EH (cell line): ENCODE measurements at regions not wholly inside any gene's neighbourhood (a gene's known extent, or its start where the extent isn't known, plus 50 kb on each side); places are given as distances from the start of the nearest gene placed in this dataset.
"Not testable (repeated sequence)": the region's sequence is repeated elsewhere in the genome, so short reads cannot be mapped to it uniquely, and the experiment has no call there.

Experiments
- DNase-seq: peaks from one replicate; pipeline ENCODE4 v3.0.0-alpha.2; 2015; ENCODE audit warnings: low read depth

DNA sequence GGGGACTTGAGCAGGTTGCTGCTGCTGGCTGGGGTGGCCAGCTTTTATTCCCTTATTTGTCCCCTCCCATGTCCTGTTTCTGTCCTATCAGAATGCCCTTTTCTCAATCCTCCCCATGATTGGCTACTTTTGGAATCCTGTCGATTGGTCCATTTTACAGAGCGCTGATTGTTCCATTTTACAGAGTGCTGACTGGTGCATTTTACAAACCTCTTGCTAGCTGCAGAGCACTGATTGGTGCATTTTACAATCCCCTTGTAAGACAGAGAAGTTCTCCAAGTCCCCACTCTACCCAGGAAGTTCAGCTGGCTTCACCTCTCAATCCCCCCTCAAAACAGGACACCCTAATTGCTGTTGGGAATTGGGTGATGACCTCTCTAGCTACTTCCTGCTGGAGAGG, 608.0 kb downstream of the C12orf50 start:
- DNase-seq: not testable (repeated sequence)

DNA sequence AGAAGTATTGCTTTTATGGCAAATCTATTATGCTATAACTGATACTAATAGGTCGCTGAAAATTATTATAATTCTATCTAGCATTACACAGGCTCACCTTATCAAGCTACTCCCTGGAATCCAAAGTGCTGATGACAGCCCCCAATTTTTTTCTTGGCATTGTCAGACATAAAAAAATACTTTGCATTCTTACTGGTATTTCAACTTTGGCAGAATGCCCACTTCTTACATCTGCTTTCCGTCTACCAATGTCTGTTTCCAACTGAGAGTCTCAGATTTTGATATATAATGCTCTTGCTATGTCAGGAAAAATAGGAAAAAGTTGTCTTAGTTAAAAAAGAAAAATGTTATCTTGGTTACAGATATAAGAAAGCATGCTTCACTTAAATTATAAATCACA, 615.4 kb downstream of the C12orf50 start:
- no peak for DNase-seq

- DNase-seq: no peak
Observed at GRCh38 chr12:87406926-87407325, 622.3 kb downstream of the C12orf50 start.

DNA sequence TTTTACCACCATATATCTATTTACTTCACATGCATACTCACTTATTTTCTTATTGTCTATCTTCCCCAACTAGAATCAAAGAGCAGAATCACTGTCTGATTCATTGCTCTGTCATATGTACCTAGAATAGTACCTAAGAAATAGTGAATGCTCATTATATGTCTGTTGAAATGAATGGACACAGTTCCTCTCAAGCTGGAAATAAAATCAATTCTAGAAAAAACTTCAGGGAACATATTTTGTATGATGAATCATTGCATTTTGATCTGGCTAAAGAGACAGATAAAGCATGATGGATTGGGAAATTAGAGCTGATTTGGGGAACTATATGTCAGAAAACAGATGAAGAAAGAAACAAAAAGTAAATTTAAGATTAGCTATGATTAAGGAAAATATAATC, 623.3 kb downstream of the C12orf50 start:
- no peak for DNase-seq

DNA sequence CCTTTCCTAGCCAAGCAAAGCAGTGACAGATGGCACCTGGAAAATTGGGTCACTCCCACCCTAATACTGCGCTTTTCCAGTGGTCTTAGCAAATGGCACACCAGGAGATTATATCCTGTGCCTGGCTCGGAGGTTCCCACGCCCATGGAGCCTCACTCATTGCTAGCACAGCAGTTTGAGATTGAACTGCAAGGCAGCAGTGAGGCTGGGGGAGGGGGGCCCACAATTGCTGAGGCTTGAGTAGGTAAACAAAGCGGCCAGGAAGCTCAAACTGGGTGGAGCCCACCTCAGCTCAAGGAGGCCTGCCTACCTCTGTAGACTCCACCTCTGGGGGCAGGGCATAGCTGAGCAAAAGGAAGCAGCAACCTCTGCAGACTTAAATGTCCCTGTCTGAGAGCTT, 635.0 kb downstream of the C12orf50 start:
- DNase-seq: not testable (repeated sequence)

GRCh38 chr12:87388376-87388775, 640.8 kb downstream of the C12orf50 start:
- no peak for DNase-seq

DNA sequence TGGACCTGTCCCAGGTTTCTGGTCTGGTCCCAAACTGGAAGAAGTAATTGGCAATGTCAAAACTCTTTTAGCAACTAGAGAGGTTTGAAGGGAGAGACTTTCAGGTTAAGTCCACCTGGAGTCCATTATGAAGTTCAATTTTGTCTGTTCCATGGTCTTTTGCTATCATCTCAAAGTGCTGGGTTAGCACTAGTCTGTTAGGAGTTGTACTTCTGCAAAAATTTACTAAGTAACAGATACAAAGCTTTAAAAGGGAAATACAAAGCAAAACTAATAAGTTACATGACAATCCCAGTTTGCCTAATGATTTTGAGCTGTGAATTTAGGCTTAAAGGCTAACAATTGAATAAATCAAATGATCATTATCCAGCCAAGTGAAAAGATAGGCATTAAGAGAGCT, 643.9 kb downstream of the C12orf50 start:
- no peak for DNase-seq

DNA sequence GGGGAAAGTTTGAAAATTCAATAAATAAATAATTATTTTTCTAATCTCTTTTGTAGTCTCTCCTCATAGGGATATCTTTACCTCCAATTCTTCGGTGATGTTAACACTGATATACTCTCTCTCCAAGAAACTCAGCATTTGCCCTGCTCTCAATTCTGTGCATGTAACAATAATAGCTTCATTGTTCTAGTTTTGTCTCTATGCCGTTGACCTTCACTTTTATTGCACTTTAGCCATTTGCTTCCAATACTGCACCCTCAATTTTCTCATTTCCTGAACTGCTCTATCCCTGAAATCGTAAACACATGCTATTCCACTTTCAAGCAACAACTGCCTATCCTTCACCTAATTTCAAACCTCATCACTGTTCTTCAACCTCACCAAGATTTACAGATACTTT, 645.0 kb downstream of the C12orf50 start:
- DNase-seq: no peak

DNA sequence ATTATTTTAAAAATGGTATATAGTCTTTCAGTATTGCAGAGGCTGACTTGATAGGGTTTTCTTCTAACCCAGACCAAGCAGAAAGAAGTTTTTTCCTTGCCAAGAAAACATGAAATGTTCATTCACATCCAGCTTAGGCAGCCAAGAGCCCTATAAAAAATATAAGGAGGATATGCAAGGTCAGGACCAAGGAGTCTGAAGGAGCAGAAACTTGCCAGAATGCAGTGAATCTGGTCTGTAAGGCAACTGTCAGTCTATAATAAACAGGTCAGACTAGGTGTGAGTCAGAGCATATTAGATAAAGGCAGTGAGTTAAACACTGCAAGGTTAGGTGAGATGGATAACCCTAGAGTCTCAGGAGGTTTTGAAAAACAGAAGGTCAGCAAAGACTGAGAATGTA, 645.5 kb downstream of the C12orf50 start:
- DNase-seq: no peak

DNA sequence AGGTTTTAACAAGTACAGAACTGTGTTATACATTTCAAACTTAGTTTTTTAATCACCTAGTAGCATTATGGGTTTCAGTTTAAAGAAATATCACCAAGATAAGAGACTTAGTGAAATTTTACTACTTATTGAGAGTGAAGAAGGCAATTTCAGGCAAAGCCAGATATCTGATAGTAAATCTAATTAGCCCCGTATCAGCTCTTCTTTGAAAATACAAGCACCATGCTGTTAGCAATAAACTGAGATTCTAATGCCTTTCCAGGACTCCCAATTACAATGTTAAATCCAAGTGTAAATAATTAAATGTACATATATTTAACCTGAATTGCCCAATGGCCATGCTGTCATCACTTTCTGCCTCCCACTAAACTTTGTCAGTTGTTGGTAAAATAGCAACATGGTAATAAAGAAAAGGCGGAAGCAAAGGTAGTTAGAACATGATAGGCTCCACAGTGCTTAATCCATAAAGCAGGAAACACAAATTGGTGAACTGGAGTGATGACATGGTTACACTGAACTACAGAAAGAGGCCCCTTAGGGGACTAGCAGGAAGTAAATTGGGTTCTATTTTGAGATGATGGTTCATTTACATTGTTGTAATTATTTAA, 646.1 kb downstream of the C12orf50 start:
- no peak for DNase-seq

DNA sequence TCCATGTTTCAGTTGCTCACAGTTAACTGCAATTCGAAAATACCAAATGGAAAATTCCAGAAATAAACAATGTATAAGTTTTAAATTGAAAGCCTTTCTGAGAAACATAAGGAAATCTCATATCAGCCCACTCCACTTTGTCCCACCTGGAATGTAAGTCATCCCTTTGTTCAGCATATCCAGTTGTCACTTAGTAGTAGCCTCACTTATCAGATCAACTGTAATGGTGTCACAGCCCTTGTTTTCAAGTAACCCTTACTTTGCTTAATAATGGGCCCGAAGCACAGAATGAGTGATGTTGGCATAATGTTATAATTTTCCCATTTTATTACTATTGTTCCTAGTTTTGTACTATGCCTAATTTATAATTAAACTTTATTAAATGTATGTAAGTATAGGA, 646.8 kb downstream of the C12orf50 start:
- no peak for DNase-seq

DNA sequence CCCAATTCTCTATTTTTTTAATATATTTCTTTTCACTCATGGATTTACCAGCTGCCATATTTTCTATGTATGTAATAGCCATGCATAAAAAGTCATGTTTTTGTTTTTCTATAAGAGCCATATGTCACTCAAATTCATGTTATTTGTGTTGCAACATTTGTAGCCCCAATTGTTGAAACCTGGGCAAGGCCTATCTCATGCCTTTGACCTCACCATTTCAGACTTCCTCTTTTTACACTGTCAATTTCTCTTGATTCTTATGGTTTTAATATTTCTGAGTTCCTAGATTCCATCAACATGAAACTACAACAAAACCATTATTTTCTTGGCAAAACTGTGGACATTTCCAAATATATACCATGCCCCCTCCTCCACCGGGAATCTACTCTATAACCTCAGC, 647.5 kb downstream of the C12orf50 start:
- DNase-seq: no peak

GRCh38 chr12:87378526-87378925, 650.7 kb downstream of the C12orf50 start:
- no peak for DNase-seq

GRCh38 chr12:87376722-87377121, 652.5 kb downstream of the C12orf50 start:
- DNase-seq: no peak

DNA sequence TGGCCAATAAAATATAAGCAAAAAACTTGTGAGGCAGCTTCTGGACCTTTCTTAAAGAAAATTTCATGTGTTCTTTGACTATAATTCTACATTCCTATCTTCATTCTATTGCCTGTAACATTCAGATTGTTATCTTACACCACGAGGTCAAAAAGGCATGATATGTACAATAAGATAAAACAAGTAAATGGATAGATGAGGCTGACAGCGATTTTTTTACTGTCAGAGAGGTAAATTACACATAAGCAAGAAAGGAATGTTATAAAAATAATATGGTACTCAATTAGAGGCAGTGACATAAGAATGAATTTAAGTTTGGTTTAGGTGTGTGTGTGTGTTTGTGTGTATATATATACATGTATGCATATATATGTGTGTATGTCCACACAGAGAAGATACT, 660.0 kb downstream of the C12orf50 start:
- no peak for DNase-seq

DNA sequence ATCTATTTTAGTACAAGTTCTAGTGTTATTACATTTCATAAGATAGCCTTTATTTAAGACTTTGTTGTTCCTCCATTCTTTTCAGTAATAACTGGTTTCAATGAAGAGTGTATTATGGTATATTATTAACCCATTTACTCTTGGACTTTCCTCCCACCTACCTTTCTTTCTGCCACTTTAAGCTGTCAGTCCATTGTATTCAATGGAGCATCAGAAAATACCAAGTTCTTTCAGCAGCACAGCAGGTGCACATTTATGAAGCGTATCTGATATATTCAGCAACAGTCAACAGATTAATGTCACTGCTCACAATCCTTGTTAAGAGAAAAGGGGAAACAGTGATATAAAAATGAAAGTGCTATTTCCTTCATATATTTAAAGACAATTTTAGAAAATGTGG, 660.9 kb downstream of the C12orf50 start:
- no peak for DNase-seq

GRCh38 chr12:87365423-87365822, 663.8 kb downstream of the C12orf50 start:
- DNase-seq: no peak

DNA sequence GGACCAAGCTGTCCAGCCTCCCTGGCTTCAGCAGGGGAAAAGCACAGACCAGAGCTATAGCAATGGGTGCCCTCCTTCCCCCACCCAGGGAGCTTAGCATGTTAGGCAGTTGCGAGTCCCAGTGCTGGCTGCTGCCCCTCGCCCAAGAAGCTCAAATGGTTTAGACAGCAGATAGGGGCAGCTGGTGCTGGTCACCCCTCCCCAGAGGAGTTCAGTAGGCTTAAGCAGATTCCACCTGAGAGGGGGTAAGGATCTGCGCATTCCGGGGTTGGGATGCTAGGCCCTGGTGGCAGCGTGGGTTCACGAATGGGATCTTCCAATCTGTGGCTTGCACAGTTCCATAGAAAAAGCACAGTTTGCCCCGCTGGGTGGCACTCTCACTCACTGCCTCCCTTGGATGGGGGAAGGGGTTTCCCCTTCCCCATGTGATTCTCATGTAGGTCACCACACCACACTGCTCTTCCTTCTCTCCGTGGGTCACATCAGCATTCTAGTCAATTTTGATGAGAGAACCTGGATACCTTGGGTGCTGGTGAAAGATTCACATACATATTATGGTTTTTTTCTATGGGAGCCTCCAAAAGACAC, 665.6 kb downstream of the C12orf50 start:
- no peak for DNase-seq

GRCh38 chr12:87349681-87350080, 679.5 kb downstream of the C12orf50 start:
- no peak for DNase-seq

DNA sequence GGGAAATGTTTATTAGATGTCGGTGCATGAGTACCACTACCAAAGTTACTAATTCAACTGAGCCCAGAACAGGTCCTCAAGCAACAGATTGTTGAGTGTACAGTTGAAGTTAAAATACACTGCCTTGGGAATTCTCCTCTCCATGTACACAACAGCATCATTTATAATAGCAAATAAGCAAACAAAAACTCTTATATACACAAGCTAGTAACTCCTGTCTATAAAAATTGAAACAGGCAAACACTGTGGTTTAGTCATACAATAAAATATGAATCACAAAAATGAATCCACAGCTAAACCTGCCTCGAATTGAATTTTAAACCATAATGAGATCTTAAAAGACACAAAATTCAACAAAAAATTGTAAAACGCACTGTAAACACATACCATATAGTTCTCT, 681.1 kb downstream of the C12orf50 start:
- DNase-seq: no peak

GRCh38 chr12:87344699-87345098, 684.5 kb downstream of the C12orf50 start:
- no peak for DNase-seq

DNA sequence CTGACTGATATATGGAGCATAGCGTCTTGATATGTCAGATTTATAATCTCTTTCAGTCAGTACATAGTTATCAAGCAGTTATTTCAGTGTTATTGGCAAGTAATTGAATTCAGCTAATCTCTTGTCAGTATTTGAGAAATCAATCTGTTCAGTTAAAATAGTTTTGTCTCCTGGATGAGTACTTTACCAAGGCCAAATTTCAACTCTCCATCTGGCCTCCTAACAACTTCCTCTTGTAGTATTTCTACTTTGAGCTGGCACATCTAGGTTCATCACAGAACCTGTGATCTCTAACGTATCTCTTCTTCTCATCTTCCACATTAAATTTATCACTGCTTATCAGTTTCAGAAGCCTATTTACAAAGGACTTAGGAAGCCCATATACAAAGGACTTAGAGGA, 690.5 kb downstream of the C12orf50 start:
- DNase-seq: no peak

DNA sequence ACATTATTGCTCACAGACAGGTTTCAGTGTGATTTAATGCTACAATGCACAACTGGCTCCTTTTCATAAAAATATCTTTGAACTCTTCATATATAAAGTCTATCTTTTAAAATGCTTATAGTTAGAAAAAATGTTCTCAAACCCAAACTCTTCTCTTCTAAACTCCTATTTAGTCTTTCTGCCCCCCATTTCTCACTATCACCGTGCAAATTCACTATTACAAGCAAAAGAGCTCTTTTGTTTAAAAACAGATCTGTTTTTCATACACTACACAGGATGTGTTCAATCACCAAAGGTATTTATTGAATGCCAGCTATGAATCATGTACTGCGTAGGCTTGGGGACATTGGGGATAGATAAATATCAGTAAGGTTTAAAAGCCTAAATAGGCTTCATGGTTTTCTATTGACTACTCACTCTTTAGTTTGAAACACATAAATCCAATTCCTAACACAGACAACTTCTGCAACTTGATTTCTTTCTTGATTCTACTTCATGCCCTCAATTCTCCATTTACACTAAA, 692.3 kb downstream of the C12orf50 start:
- DNase-seq: no peak
